COR-L47 (cell line): ENCODE measurements at regions not wholly inside any gene's neighbourhood (a gene's known extent, or its start where the extent isn't known, plus 50 kb on each side); places are given as distances from the start of the nearest gene placed in this dataset.

ENCODE experiments used
- DNase-seq: peaks from one replicate; lab custom pipeline; 2025; lab: John Stamatoyannopoulos, UW

DNA sequence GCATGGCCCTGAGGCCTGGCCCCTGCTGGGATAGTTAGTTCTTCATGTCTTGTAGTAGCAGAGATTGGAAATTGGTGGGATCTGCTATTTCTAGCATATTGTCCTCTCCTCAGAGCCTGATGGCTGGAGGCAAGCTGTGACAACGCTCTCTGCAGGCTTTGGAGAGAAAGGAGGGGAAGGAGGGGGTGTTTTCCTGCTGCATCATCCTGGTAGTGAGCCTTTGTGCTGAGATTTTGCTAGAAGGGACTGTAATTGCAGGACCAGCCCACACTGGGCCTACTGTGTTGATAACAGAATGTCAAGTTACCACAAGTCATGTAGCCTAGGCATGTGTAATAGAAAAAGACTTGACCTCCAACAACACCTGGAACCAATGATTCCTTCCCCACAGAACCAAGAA lies 351.0 kb downstream of the SIPA1L2 start:
- no peak for DNase-seq

DNA sequence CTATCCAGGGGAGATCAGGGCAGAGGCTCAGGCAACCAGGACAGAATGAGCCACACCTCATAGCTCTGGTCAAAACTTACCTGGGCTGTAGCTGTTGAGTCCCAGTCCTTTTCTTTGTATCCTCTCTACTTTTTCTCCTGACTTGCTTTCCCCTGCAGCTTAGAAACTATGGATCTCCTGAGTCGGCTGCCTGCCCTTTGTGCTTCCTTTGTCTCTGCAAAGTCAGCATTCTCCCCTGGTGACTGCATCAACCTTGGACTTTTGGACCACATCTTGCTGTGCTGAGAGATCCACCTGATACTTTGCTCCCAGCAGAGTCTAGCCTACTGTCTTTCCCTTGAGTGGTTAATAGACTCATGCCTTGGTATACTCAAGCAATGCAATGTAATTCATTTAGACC lies 353.3 kb downstream of the SIPA1L2 start:
- no peak for DNase-seq

DNA sequence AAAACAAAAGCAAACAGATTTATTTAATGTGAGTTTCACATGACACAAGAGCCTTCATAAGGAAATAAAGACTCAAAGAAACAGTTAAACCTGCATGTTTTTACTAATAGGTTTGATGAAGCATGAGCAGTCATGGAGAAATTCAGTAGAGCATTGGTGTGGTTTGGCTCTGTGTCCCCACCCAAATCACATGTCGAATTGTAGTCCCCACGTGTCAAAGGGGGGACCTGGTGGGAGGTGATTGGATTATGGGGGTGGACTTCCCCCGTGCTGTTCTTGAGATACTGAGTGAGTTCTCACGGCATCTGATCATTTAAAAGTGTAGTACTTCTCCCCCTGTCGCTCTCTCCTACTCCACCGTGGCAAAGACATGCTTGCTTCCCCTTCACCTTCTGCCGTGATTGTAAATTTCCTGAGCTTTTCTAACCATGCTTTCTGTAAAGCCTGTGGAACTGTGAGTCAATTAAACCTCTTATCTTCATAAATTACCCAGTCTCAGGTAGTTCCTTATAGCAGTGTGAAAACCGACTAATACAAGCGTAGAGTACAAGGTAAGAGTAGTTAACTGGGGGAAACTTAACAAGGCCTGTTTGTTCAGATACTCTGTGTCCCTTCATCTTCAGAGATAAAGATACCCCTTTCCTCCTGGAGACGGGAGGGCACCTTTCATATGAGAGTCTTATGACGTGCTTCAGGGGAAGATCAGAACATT lies 354.8 kb downstream of the SIPA1L2 start:
- DNase-seq = no peak

DNA sequence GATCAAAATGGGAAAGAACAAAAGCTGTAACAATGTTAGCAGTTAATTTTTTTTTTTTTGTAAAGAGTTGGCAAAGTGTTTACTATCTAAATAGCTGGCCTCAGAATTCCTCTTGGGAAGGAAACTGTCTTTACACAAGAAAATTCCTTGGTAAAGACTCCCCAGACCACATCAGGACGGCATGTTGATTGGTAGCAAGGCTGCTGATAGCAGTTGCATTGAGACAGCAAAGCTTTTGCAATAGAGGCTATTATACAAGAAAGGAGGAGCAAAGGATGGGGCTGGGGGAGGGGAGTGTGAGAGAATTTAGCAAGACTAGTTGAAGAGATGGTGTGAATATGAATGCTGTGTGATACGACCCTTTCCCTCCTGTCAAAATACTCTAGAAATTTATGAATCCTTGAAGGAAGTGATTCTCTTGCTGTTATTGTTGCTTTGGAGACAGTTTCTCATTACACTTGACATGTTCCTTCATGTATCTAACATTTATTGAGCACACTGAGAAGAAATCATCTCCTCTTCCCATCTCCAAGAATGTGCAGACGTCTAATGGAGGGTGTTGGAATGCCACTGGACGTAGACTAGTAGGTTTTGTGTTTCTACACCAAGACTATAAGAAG lies 355.6 kb downstream of the SIPA1L2 start:
- DNase-seq = no peak

DNA sequence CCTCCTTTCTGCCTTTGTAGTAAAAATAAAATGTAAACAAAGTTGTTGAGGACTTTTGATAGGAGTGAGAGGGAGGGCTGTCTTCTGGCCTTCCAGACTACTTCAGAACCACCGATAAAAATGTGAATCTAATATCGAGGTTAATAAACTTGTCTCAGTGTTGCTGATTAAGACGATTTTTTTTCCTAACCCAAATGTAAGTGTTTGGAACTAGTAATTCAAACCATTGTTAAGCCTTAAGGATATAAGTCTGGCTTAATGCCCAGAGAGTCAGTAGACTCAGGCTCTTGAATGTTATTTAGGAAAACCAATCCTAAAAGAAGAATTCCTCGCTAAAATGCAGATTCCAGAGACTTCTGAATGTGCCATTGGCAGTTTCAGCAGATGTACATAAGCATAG lies 356.9 kb downstream of the SIPA1L2 start:
- DNase-seq = no peak

DNA sequence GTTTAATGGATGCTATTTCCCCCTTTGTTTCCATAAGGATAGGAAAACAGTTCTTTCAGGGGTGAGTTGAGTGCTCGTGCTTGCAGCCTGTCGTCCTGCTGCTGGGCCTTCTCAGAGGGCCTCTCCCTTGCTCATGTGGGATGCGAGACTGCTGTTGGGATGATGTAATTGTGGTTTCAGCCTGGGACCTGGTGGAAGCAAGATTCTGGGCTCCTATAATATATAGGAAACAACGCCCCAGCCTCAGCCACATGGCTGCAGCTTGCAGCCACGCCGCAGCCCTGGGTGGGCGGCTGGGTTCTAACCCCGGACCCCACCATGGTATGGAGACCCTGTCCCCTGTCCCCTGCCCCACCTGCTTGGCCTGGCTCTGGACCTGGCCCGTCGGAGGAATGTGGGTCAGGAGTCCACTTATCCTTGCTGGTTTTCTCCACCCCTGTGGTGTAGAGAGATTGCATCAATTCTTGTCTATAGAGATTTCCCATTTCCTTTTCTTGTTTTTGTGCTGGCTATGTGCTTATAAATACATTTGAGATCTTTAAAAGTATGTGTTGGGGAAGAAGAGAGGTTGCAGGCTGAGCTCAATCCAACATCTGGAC lies 357.8 kb downstream of the SIPA1L2 start:
- no peak for DNase-seq

DNA sequence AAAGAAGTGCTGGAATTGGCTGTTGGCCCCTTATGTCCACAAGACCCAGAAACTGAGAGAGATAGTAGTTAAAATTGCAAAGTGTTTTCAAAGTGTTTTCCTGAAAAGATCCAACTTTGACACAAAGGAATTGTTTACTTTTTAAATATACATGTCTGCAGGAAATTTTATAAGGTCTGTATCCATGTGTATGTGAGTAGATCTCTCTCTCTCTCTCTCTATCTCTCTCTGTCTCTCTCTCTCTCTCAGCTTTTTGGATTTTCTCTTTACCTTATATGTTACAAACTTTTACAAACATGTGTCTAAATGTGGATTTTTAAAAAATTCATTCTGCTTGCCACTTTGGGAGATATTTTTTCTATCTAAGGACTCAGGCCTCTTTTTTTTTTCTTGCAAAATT lies 358.6 kb downstream of the SIPA1L2 start:
- DNase-seq = no peak

DNA sequence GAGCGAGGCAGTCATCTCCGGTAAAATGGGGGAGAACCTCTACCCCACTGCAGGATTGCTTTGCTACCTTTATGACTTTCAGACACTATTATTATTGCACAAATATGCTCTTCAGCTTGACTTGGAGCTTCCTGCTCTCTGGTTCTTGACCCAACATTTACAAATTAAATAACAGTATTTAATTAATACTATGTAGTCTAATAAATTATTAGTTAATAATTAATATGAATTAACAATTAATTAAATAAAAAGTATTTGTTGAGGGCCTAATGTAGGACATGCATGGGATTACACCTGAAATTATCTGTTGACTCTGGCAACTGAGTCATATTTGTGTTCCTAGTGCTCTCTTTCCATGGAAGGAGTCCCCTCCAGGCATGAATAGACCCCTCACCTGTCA lies 359.9 kb downstream of the SIPA1L2 start:
- no peak for DNase-seq

DNA sequence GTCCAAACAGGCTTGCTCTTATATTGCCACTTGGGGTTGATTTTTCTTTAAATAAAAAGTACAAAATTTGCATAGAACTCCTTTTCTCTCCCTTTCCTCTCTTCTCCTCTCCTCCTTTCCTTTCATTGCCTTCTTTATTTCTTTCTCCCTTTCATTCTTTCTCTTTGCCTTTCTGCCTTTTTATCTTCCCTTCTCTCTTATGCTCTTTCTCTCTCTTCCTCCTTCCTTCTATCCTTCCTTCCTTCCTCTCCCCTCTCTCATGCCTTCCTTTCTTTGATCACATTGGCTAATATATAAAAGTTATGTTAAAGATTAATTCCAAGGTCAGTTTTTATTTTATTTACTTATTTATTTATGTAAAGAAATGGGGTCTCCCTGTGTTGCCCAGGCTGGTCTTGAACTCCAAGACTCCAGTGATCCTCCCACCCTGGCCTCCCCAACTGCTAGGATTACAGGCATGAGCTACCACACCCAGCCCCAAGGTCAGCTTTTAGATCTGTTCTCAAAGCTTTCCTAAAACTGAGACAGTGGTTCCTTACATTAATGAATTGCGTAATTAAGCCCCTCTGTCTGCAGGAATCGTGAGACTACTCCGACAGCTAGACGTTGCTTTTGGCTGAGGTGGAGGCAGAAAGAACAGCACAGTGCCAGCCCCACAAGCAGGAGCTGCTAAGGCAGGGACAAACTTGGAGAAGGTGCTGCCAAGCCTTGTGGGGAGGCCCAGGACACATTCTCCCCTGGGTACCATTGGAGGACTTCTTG lies 361.9 kb downstream of the SIPA1L2 start:
- no peak for DNase-seq

DNA sequence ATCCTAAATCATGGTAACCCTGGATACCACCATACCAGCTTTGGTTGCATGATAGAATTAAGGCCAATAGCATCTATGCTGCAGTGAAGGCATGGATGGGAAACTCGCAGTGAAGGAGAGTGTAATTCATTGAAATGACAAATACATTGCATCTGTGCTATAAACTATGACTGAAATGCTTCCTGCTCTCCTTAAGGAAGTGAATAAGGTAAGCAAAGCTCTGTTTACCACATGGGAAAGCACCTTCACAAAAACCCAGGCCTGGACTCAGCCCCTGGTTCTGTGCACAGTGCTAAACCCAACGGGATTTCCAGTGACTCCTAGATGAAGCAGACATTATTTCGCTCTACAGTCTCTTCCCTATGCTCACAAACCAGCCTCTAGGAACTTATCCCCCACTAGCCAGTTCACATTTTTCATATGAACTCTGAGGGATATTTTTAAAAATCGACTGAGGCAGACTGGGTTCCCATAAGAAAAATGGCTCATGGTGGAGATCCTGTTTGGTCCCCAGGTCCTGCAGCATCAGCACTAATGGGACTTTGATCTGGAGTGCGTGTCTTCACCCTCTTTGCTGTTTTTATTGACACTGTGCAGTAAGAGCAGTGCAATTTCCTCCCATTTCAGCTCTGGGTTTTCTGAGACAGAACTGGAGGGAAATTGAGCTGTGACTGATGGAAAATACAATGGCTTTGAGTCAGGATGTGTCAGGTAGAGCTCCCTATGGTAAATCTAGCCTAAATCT lies 362.7 kb downstream of the SIPA1L2 start:
- no peak for DNase-seq

DNA sequence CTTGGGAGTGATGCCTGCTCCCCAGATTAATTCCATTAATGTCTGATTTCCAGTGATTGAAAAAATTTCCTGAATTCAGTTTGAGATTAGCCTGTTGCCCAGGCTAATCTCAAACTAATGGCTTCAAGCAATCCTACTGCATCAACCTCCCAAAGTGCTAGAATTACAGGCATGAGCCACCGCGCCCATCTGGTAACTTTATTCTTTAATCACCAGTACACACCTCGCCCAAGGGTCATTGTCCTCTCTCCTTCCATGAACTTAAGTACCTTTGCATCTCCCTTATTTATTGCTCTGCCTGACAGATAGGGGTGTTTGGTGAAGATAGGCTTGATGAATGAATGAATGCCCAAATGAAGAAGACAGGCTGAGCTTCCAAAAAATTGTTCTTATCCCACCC lies 366.5 kb downstream of the SIPA1L2 start:
- no peak for DNase-seq

DNA sequence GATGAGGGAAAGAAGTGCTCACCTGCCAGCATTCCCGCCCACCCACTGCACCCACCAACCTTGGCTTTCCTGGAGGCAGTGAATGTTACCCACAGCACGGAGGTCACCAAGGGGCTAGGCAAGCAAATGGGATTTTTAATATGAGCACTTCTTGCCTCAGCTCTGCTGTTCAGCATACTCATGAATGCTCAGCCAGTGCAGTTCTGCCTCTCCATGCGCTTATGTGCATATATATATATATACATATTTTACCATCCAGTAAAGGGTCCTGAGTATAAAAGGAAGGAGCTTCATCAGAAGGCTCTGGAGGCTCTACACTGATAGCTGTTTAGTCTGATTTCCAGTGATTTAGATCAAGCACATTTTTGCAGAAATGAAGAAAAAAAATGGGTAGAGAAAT lies 366.9 kb downstream of the SIPA1L2 start:
- DNase-seq = no peak

DNA sequence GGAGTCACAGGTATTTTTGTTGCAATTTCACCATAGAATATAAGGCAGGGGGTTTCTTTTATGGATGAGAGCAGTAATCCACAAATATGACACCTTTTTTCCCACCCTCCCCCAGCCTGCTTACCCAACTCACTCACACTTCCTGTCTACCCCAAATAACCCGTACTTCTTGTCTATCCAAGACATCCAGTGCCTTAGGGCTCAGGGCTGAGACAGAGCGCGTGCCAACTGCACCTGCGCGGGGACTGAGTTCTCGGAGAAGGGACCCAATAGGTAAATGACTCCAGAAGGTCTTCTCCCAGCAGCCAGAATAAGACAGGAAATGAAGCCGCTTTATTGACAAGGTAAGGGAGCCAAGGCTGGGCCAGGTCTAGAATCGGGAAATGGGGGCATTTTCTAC lies 369.1 kb downstream of the SIPA1L2 start:
- no peak for DNase-seq

DNA sequence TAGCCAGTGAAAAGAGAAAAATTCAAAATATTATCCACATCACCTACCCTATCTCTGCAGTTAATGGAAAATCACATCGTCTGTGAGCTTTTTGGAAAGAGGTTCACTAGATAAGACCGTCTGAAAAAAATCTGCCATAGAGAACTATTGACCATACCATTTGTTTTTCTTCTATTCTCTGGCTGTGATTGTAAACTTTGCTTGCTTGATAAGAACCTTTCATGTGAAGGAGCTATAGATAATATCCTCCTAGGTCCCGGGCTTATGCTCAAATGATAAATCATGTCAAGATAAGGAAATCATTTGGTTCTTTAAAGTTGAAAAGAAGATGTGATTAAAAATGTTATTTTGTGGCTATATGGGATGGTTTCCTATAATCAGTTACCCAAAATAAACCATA lies 369.9 kb downstream of the SIPA1L2 start:
- DNase-seq = no peak

DNA sequence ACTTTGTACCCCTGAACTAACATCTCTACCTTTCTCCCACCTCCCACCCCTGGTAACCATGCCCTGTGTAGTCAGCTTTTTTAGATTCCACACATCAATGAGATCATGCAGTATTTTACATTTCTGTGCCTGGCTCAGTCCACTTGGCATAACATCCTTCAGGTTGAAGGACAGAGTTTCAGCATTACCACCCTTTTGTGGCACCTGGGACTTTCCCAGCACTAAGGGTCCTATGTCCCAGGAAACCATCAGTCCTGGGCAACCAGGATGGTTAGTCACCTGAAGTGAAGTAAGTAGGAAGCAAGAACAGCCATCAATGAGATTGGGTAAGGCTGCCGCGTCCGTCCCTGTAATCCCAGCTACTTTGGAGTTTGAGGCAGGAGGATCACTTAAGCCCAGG lies 370.6 kb downstream of the SIPA1L2 start:
- no peak for DNase-seq

DNA sequence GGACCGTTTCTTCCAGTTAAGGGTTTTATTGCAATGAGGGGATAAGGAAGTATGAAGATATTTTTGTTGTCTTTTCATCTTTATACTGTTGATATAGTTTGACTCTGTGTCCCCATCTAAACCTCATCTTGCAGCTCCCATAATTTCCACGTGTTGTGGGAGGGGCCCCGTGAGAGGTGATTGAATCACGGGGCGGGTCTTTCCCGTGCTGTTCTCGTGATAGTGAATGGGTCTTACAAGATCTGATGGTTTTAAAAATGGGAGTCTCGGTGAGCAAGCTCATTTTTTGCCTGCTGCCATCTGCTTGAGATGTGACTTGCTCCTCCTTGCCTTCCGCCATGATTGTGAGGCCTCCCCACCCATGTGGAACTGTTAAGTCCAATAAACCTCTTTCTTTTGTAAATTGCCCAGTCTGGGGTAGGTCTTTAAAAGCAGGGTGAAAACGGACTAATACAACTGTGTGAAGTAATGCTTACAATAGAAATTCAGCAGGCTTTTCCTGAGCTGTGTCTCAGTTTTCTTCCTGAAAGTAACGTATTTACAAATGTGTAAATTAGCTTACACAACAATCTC lies 377.3 kb downstream of the SIPA1L2 start:
- no peak for DNase-seq

DNA sequence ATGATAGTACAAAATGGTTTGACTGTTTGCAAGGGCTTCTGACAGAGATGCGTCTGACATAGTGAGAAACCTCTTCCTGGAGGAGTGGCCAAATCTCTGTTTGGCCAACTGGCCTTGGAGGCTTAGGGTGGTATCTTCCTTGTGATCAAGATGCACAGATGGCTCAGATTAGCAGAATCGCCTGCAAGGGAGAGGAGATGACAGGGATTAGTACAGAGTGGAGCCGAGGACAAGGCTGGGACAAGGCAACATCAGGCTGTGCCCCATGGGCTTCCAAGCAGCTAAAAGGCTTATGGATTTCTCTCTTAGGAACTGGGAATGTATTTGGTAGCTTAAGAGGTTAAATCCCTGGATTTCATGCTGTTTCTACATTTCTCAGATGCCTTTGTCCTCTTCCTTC lies 379.1 kb downstream of the SIPA1L2 start:
- DNase-seq = no peak

DNA sequence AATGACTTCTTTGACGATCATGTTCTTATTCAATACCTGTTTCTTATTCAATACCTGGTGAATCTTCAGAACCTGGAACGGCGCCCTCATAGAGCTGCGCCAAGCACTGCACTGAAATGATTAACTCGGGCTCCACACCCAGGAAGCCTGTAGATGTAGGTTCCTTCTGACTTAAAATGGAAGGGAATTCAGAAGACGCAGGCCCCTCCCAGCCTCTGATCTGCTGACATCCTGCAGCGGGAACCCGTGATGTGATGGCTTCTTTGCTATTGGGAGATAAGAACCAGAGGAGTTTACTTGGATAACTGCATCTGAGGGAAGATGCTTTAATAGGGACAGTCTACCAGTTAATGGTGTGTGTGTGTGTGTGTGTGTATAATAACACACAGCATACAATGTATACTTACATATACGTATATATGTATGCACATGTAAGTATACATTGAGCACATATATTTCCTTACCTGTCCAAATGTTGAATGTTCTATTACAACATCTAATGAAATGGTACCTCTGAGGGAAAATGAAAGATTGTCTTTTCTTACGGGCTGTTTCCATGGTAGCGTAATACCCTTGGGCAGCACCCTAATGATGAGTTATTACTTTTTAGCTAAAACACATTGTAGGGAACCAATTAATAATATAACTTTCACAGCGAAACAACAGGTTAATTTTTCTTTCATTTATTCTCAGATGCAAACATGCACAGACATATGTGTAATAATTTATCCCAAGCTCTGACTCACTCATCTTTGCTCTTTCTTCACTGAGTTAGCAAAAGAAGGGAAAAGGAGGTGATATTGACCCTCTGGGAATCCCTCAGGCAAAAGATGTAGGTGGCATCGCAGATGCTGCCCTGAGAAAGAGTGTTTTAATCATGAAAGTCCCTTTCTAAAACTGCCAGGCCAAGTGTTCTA lies 379.8 kb downstream of the SIPA1L2 start:
- DNase-seq = no peak

DNA sequence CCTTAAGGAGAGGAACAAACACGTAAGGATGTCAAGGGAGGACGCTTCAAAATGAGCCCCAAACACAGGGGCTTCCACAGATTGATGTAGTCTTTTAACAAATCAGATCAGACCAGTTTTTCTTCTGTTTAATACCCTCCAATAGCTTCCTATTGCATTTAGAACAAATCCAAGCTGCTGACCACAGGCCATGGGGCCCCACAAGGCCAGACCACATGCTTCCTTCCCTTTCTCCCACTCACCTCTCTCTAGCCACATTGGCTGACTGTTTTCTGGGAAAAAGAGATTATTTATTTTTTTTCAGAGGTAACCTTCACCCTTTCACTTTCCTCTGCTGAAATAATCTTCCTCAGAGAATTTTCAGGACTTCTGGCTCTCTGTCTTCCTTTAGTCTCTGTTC lies 380.6 kb downstream of the SIPA1L2 start:
- DNase-seq = no peak

DNA sequence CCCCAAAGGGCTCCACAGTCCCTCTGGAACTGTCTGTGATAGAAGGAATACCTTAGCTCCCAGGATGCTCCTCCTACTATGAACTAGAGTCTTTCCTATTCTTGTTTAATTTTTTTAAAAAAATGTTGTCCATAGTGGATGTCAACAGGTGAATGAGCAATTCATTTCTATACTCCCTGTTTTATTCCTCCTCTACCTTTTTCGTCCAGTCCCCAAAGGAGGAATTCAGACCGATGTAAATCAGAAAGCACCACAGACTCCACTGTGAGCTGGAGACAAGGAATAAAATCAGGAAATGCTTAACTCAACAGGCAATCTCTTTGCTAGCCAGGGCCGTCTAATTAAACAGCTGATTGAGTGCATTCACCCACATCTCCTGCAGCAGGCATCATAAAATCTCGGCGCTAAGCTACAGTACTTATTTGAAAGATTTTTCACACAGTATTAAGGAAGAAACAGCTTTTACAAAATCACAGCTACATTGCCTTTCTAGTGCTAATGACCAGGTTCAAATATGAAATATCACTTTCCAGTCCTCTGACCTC lies 381.6 kb downstream of the SIPA1L2 start:
- DNase-seq = no peak

DNA sequence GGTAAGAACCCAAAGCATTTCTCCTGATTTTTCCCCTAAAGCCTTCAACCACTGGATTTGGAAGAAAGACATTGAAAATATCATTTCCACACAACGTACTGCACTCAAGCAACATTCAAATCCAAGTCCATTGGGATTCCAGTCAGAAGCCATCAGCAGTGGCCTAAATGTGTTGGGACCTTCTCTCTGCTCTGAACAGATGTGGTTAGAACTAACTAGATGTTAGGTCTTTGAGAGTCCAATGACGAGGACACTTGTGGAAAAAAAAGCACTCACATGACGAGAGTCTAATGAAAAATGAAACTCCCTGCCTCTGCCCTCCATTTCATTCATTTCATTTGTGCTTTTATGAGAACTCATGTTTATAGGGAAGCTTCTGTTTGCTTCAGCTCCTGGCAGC lies 382.3 kb downstream of the SIPA1L2 start:
- DNase-seq = no peak
